Transverse colon (tissue), 4 donors: ENCODE measurements at regions not wholly inside any gene's neighbourhood (a gene's known extent, or its start where the extent isn't known, plus 50 kb on each side); places are given as distances from the start of the nearest gene placed in this dataset.

Experiments
- DNase-seq: peaks from one replicate; pipeline ENCODE4 v3.0.0-alpha.2; 2019
- H3K27ac ChIP-seq, 4 donors: fragments of 200-600 bp; sonication (generic); 2 replicates each; pipeline ENCODE4 v1.5.1; 2016 to 2018; ENCODE audit warnings: inconsistent platforms in 4 of 4
- H3K27me3 ChIP-seq: fragments of 200-600 bp; sonication (generic); 2 replicates; pipeline ENCODE4 v1.5.1; 2017; ENCODE audit warnings: inconsistent platforms
- H3K36me3 ChIP-seq, 4 donors: fragments of 200-600 bp; sonication (generic); 2 replicates each; pipeline ENCODE4 v1.5.1; 2017 to 2019; ENCODE audit warnings: inconsistent platforms in 4 of 4
- H3K4me1 ChIP-seq, 4 donors: fragments of 200-600 bp; sonication (generic); 2 replicates each; pipeline ENCODE4 v1.5.1; 2017 to 2020; ENCODE audit warnings: inconsistent platforms in 4 of 4
- H3K4me3 ChIP-seq, 4 donors: fragments of 200-600 bp; sonication (generic); 1 replicate in 1 of 4; 2 replicates in 3 of 4; pipeline versions ENCODE4 v1.5.1 to v1.6.1; 2017 to 2019; ENCODE audit warnings: inconsistent platforms in 4 of 4
- H3K9me3 ChIP-seq, 2 donors: fragments of 200-600 bp; sonication (generic); 2 replicates each; pipeline ENCODE4 v1.5.1; 2017 to 2019; ENCODE audit warnings: inconsistent platforms in 2 of 2
- EP300 ChIP-seq: sonication (generic); formaldehyde crosslinking; IDR thresholded peaks from one replicate; pipeline ENCODE4 v1.6.1; 2017; ENCODE audit warnings: antibody characterized with exemption, low read depth
- POLR2A ChIP-seq: fragments of 450-650 bp; IDR thresholded peaks from one replicate; pipeline ENCODE4 v1.6.1; 2016; ENCODE audit warnings: antibody characterized with exemption, mild to moderate bottlenecking, moderate library complexity
- POLR2AphosphoS5 ChIP-seq, 3 donors: sonication (generic); formaldehyde crosslinking; IDR thresholded peaks; one replicate each; pipeline ENCODE4 v1.6.1; 2016; ENCODE audit warnings: antibody characterized with exemption in 3 of 3
- WGBS, 2 donors: methylation state at CpG; one replicate each; pipeline ENCODE4 v1.1.5; 2018; ENCODE audit warnings: low coverage in 1 of 2; 5-methylcytosine and 5-hydroxymethylcytosine counted together
- in situ Hi-C, 4 donors: fragments of 200-750 bp; cut with MboI; loops; one replicate each; pipeline versions ENCODE4 v1.15.0 to v1.15.1; 2017; ENCODE audit warnings: low sequenced_read_pairs in 3 of 4, low pct_ligation_motif_present in 1 of 4, low pct_unique_long_range_greater_than_20kb in 1 of 4
- intact Hi-C: fragments of 100-400 bp; cut with DNase I; formaldehyde crosslinking; loops from one replicate; pipeline ENCODE4 v1.15.1; 2023; ENCODE audit warnings: low total_unique reads
- TF ChIP-seq, protein P1 (sequence below), 5 experiments: fragments of 200-600 bp in 3 of 5; fragments of 450-650 bp in 2 of 5; sonication (generic) in 3 of 5; IDR thresholded peaks; 1 replicate in 2 of 5; 2 replicates in 3 of 5; pipeline ENCODE4 v1.5.1; 2016 to 2017; ENCODE audit warnings: antibody characterized with exemption in 5 of 5, inconsistent platforms in 3 of 5, mild to moderate bottlenecking in 2 of 5, moderate library complexity in 1 of 5

DNA sequence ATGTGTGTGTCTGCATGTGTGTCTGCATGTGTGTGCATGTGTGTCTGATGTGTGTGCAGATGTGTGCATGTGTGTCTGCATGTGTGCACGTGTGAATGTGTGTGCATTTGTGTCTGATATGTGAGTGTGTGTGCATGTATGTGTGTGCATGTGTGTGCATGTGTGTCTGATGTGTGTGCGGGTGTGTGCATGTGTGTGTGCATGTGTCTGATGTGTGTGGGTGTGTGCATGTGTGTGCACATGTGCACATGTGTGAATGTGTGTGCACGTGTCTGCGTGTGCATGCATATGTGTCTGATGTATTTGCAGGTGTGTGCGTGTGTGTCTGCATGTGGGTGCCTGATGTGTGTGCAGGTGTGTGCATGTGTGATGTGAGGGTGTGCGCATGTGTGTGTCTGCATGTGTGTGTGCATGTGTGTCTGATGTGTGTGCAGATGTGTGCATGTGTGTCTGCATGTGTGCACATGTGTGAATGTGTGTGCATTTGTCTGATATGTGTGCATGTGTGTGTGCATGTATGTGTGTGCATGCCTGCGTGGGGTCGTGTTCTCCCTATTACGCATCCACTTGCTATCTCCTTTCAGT, 470.1 kb upstream of the HS6ST1 start:
- Histone ChIP-seq H3K9me3 (no peaks in the 10 kb centered on the region), H3K4me3 (no peak overlapping the region), H3K27me3 (no peaks in the 10 kb centered on the region), H3K27ac (no peak overlapping the region), H3K36me3 (no peaks in the 10 kb centered on the region), H3K4me1 (no peaks in the 10 kb centered on the region)
- no peak for DNase-seq
- 79 to 100% methylated on average over 3 to 9 of the region's 9 CpGs for WGBS, 2 donors
- in situ Hi-C loops (no loop called here), intact Hi-C loops (no loop called here)
- no peak for TF ChIP-seq EP300
- TF ChIP-seq POLR2AphosphoS5 (IDR thresholded peaks at IDR 0.05): no peak
- no peak for TF ChIP-seq POLR2A
- TF ChIP-seq, protein P1, sequence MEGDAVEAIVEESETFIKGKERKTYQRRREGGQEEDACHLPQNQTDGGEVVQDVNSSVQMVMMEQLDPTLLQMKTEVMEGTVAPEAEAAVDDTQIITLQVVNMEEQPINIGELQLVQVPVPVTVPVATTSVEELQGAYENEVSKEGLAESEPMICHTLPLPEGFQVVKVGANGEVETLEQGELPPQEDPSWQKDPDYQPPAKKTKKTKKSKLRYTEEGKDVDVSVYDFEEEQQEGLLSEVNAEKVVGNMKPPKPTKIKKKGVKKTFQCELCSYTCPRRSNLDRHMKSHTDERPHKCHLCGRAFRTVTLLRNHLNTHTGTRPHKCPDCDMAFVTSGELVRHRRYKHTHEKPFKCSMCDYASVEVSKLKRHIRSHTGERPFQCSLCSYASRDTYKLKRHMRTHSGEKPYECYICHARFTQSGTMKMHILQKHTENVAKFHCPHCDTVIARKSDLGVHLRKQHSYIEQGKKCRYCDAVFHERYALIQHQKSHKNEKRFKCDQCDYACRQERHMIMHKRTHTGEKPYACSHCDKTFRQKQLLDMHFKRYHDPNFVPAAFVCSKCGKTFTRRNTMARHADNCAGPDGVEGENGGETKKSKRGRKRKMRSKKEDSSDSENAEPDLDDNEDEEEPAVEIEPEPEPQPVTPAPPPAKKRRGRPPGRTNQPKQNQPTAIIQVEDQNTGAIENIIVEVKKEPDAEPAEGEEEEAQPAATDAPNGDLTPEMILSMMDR (IDR thresholded peaks at IDR 0.05): no peak

DNA sequence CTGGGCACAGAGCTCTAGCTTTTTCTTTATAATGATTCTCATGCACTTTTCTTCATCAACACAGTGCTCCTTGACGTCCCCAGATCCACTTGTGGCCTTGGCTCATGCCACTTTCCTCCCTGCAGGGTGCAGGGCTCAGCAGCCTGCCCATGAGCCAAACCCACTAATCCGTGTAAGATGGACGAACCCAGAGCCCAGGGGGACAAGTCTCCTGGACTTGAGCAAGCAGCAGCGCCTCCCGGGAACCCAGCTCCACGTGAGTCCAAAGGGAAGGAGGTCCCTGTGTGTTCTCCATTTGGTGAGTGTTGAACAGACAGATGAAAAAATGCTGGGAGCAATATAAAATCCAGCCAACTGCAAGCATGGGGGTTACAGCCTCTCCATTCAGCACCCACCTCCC, 470.6 kb upstream of the HS6ST1 start:
- Histone ChIP-seq H3K27me3 (no peaks in the 10 kb centered on the region), H3K4me1 (no peaks in the 10 kb centered on the region), H3K9me3 (no peaks in the 10 kb centered on the region), H3K27ac (no peak overlapping the region), H3K36me3 (no peaks in the 10 kb centered on the region), H3K4me3 (no peak overlapping the region)
- intact Hi-C loops (no loop called here), in situ Hi-C loops (no loop called here)
- TF ChIP-seq EP300 (no peak), POLR2AphosphoS5 (IDR thresholded peaks at IDR 0.05) (no peak), POLR2A (no peak)
- TF ChIP-seq, protein P1 (IDR thresholded peaks at IDR 0.05): no peak
- 60 to 65% methylated on average over 1 to 6 of the region's 6 CpGs for WGBS, 2 donors
- no peak for DNase-seq

DNA sequence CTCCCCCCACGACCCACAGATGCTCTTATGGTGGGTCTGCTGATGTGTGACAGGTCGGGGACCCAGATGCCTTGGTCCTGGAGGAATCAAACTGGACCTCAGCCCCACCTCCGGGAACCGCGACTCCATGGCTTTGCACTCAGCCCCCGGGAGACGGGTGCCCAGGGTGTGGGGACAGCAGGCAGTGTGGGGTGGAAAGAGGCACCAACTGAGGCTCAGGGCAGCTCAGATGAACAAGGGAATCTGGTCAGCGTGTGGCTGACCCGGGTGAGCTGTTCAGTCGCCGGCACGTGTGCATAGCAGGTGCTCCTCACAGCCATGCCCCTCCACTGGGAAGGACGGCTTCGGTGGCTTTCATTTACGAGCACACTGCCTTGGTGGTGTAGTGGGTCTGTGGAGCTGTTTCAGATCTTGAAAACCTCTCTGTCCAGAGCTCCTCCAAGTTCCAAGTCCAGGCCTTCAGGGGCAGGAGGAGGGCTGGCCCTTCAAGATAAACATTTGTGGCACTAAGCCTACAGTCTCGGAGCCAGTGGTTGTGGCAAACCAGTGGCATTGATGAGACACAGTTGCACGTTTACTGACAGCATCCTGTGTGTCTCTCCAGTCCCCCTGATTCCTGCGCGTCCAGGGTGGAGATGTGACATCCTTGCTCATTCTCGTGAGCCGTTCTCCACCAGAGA, 471.2 kb upstream of the HS6ST1 start:
- H3K27me3 ChIP-seq: no peaks in the 10 kb centered on the region
- H3K4me1 ChIP-seq: no peaks in the 10 kb centered on the region
- in situ Hi-C loops: no loop called here
- DNase-seq: no peak
- 82% methylated on average over 21 of the region's 21 CpGs; no CpG with 5 or more reads in 1 of the 2 donors for WGBS, 2 donors
- no peak overlapping the region for H3K4me3 ChIP-seq
- H3K27ac ChIP-seq: no peak overlapping the region
- no peak for TF ChIP-seq EP300
- TF ChIP-seq, protein P1 (IDR thresholded peaks at IDR 0.05): no peak
- TF ChIP-seq POLR2A: no peak
- TF ChIP-seq POLR2AphosphoS5 (IDR thresholded peaks at IDR 0.05): no peak
- no peaks in the 10 kb centered on the region for H3K36me3 ChIP-seq
- intact Hi-C loops: no loop called here
- no peaks in the 10 kb centered on the region for H3K9me3 ChIP-seq

DNA sequence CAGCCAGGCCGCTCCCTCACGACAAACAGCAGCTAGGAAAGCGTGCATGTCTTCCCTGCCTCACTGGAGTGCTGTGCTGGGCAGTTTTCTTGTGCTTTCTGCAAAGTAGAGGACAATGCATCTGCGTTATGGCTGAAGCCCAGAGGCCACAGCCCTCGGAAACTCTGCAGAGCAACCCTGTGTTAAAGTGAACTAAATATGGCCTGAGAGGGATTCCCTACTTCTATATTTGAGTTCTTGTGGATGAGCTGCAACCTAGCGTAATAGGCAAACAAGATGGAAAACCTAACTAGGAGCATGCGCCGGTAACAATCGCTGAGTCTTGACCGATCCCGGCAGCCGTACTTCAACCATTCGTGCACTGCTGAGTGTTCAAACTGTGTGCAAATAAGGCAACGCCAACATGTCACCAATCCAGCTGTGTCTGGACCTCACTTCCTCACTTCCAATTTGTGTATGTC, 471.9 kb upstream of the HS6ST1 start:
- H3K27ac ChIP-seq: no peak overlapping the region
- no peak overlapping the region for H3K4me3 ChIP-seq
- TF ChIP-seq, protein P1 (IDR thresholded peaks at IDR 0.05): no peak
- TF ChIP-seq EP300 (no peak), POLR2A (no peak), POLR2AphosphoS5 (IDR thresholded peaks at IDR 0.05) (no peak)
- no peak for DNase-seq
- 33 to 58% methylated on average over 1 to 14 of the region's 14 CpGs for WGBS, 2 donors
- intact Hi-C loops (no loop called here), in situ Hi-C loops (no loop called here)
- H3K36me3 ChIP-seq: no peaks in the 10 kb centered on the region
- no peaks in the 10 kb centered on the region for H3K27me3 ChIP-seq
- H3K4me1 ChIP-seq: no peaks in the 10 kb centered on the region
- no peaks in the 10 kb centered on the region for H3K9me3 ChIP-seq
